Left ventricle myocardium inferior (tissue), 1 donor: ENCODE measurements at regions not wholly inside any gene's neighbourhood (a gene's known extent, or its start where the extent isn't known, plus 50 kb on each side); places are given as distances from the start of the nearest gene placed in this dataset.

Experiments
- DNase-seq: peaks from one replicate; pipeline ENCODE4 v3.0.0-alpha.2; 2020
- H3K27ac ChIP-seq: fragments of 200-600 bp; replicated peaks from 2 replicates; pipeline ENCODE4 v1.8.0; 2021
- H3K27me3 ChIP-seq: fragments of 200-600 bp; 2 replicates; pipeline ENCODE4 v1.8.0; 2021; ENCODE audit warnings: low read depth
- H3K36me3 ChIP-seq: fragments of 200-600 bp; 2 replicates; pipeline ENCODE4 v1.8.0; 2021
- H3K4me1 ChIP-seq: fragments of 200-600 bp; 2 replicates; pipeline ENCODE4 v1.8.0; 2021
- H3K4me3 ChIP-seq: fragments of 200-600 bp; 2 replicates; pipeline ENCODE4 v1.8.0; 2021; ENCODE audit warnings: mild to moderate bottlenecking, moderate library complexity
- H3K9me3 ChIP-seq: fragments of 200-600 bp; replicated peaks from 2 replicates; pipeline ENCODE4 v1.8.0; 2021
- intact Hi-C: fragments of 100-400 bp; cut with micrococcal nuclease; formaldehyde crosslinking; loops from one replicate; pipeline ENCODE4 v1.11.0; 2022
- TF ChIP-seq, protein P1 (sequence below): fragments of 200-600 bp; IDR thresholded peaks from 2 replicates; pipeline ENCODE4 v1.8.0; 2021; ENCODE audit warnings: antibody characterized with exemption, mild to moderate bottlenecking, borderline replicate concordance
- donor health status: DM: no; HTN: yes; CAD: no; lungs with severe emphysema.

DNA sequence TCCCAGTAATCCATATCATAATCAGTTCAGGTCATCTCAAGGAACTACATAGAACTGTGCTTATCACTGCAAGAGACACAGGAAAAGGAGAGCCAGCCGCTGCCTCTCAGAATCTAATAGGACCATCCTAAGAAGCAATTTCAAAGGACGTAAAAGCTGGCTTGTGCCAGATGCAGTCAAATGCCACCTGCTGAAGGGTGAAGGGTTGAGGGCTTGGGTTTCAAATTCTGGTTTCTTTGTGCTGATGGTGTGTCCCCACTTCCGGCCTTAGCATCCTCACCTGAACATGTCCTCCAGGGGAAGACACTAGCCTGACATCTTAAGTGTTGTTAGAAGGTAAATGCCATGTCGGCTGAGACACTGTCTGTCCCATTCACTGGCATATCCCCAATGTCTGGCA lies 477.1 kb upstream of the TSHZ3 start:
- Histone ChIP-seq H3K4me1 (no peaks in the 10 kb centered on the region), H3K36me3 (no peaks in the 10 kb centered on the region), H3K27me3 (peaks cover 8% of the 10 kb centered on the region), H3K27ac (no peak overlapping the region), H3K9me3 (no peaks in the 10 kb centered on the region), H3K4me3 (no peak overlapping the region)
- TF ChIP-seq, protein P1, sequence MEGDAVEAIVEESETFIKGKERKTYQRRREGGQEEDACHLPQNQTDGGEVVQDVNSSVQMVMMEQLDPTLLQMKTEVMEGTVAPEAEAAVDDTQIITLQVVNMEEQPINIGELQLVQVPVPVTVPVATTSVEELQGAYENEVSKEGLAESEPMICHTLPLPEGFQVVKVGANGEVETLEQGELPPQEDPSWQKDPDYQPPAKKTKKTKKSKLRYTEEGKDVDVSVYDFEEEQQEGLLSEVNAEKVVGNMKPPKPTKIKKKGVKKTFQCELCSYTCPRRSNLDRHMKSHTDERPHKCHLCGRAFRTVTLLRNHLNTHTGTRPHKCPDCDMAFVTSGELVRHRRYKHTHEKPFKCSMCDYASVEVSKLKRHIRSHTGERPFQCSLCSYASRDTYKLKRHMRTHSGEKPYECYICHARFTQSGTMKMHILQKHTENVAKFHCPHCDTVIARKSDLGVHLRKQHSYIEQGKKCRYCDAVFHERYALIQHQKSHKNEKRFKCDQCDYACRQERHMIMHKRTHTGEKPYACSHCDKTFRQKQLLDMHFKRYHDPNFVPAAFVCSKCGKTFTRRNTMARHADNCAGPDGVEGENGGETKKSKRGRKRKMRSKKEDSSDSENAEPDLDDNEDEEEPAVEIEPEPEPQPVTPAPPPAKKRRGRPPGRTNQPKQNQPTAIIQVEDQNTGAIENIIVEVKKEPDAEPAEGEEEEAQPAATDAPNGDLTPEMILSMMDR: no peak
- intact Hi-C loops: no loop called here
- no peak for DNase-seq

DNA sequence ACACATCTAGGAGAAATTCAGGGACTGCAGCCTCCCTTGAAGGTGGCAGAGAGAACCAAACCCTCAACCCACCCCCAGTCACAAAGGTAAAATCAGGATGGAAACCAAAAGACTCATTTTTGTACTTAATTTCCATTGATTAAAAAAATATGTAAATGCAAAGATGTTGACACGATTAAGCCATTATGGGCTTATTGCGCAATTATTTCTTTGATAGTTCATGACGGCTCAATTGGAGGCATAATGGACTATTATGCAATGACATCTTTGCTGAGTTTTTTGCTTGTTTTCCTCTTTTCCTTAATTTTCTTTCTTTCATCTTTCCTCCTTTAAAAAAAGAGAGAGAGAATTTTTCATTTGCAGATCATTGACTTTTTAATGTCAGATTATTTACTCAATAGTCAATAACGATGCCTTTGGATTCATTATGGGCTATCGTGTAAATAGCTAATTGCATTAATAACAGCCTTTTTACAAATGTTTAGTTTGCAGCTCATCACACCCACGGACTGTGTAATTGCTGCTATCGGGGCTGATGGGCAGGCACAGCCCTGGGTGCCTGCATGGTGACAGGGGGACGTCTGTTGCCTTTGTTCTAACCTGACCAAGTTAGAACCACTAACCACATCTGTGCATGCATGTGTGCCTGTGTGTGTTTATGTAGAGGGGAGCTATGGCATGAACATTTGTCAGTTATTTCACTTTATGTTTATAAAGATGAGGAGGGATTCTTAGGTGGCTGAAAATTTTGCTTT lies 482.4 kb upstream of the TSHZ3 start:
- Histone ChIP-seq H3K27me3 (peaks cover 3% of the 10 kb centered on the region), H3K9me3 (peaks cover 35% of the 10 kb centered on the region), H3K27ac (no peak overlapping the region), H3K36me3 (no peaks in the 10 kb centered on the region), H3K4me3 (no peak overlapping the region), H3K4me1 (no peaks in the 10 kb centered on the region)
- intact Hi-C loops: no loop called here
- DNase-seq: no peak
- TF ChIP-seq, protein P1: no peak

DNA sequence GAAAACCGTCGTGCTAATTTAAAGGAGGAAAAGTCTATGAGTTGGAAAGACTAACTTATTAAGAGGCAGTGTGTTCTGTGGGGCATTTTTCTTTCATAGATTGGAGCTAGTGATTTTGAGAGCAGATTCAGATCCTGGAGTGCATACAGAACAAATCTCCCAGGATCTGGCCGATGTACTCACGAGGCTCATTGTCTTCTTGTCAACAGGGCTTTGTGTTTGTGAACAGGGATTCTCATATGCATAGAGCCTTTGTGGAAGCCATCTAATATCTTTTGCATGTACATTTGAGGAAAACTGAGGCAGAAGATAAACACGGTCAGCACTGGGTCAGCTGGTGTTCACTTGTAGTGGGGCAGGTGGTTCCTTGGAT lies 482.9 kb upstream of the TSHZ3 start:
- Histone ChIP-seq H3K9me3 (peaks cover 37% of the 10 kb centered on the region), H3K4me1 (no peaks in the 10 kb centered on the region), H3K27ac (no peak overlapping the region), H3K27me3 (peaks cover 8% of the 10 kb centered on the region), H3K36me3 (no peaks in the 10 kb centered on the region), H3K4me3 (no peak overlapping the region)
- intact Hi-C loops: no loop called here
- TF ChIP-seq, protein P1: no peak
- no peak for DNase-seq

DNA sequence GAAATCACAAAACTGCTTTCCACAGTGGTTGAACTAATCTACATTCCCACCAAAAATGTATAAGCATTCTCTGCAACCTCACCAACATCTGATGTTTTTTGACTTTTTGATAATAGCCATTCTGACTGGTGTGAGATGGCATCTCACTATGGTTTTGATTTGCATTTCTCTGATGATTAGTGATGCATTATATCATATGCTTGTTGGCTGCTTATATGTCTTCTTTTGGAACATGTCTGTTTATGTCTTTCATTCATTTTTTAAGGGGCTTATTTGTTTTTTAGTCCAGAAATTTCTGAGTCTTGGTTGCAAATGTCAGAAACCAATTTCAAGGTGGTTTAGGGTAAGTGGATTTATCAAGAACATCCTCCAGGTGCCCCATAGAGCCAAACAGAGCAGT lies 484.8 kb upstream of the TSHZ3 start:
- TF ChIP-seq, protein P1: no peak
- intact Hi-C loops: no loop called here
- H3K4me3 ChIP-seq: no peak overlapping the region
- no peak for DNase-seq
- H3K36me3 ChIP-seq: no peaks in the 10 kb centered on the region
- peaks cover 37% of the 10 kb centered on the region for H3K9me3 ChIP-seq
- H3K4me1 ChIP-seq: no peaks in the 10 kb centered on the region
- H3K27ac ChIP-seq: no peak overlapping the region
- H3K27me3 ChIP-seq: peaks cover 10% of the 10 kb centered on the region

DNA sequence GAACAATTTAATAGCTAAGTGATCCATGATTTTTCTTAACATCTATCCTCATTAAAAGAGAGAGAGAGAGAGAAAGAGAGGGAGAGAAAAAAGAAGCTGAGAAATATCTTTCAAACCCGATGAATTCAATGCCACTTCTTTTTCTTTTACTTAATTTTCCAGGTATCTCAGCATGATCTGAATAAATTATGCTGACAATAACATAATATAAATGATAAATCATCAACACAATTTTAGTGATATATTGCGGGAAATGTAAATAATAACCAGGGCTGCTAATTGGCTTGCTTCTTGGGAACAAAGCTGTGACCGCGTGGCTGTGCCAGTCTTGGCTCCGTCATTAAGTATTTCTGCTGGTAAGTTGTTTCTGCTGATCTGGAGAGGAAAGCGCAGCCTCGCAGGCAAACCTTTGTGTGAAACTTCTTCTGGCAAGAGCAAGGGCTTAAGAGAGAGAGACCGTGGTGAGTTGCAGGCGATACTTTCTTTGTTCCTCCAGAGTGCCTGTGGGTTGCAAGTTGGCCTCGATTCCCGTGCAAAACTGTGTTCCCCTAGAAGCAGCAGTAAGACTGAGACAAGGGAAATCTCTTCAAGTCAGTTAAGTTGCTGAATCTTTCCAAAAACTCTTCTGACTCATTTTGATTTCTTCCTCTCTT lies 489.1 kb upstream of the TSHZ3 start:
- H3K36me3 ChIP-seq: no peaks in the 10 kb centered on the region
- H3K27me3 ChIP-seq: peaks cover 10% of the 10 kb centered on the region
- no peaks in the 10 kb centered on the region for H3K4me1 ChIP-seq
- peaks cover 41% of the 10 kb centered on the region for H3K9me3 ChIP-seq
- TF ChIP-seq, protein P1: no peak
- intact Hi-C loops: no loop called here
- no peak overlapping the region for H3K27ac ChIP-seq
- no peak for DNase-seq
- H3K4me3 ChIP-seq: no peak overlapping the region
